ENCODE measurements at regions not wholly inside any gene's neighbourhood (a gene's known extent, or its start where the extent isn't known, plus 50 kb on each side); places are given as distances from the start of the nearest gene placed in this dataset.

DNA sequence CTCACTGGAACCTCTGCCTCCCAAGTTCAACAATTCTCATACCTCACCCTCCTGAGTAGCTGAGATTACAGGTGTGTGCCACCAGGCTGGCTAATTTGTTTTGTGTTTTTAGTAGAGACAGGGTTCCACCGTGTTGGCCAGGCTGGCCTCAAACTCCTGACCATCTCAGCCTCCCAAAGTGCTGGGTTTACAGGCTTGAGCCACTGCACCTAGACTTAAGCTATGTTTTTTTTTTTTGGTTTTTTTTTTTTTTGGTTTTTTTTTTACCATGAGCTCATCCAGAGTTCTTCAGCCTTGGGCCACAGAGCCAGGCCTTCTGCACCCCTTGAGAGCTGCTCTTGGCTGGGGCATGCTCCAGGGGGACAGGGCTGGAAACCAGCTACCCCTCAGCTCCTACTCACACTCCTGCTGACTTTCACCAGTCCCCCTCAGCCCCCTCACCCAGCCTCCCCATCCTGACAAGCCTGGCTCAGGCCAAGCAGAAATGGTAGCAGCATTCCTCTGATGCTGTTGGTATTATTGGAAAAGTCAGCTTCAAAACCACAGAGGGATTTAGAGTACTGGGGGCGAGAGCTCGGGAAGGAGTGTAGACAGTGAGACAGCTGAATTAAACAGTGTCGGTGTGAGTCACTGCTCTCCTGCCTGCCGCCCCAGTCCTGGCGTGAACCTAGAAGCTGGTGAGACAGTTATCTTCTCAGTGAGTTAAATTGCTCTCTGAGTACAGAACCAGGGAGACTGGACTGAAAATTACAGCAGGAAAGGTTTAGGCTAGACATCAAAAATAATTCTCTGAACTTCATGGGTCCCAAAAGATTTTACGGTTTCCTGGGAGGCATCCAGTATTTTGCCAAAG lies 63.7 kb downstream of the NAV1 start:
- Histone ChIP-seq H3K27ac (ENCODE audit: low read depth, low read length) (no peak overlapping the region), H3K27me3 (ENCODE audit: control insufficient read depth, insufficient read depth, low read length, poor library complexity, severe bottlenecking) (no peaks in the 10 kb centered on the region), H3K4me1 (ENCODE audit: control insufficient read depth, insufficient read depth, low read length) (no peaks in the 10 kb centered on the region), H3K4me3 (ENCODE audit: low read length) (no peak overlapping the region), H3K9ac (ENCODE audit: extremely low read depth, low read length, poor library complexity, severe bottlenecking) (no peak overlapping the region), H3K9me3 (ENCODE audit: control insufficient read depth, low read length) (no peaks in the 10 kb centered on the region), H3K36me3 (ENCODE audit: control insufficient read depth, insufficient read depth, low read length) (no peaks in the 10 kb centered on the region)
- Mint-ChIP-seq H3K4me1 (no peaks in the 10 kb centered on the region), H3K4me3 (no peak overlapping the region), H3K27ac (no peak overlapping the region), H3K27me3 (ENCODE audit: insufficient read depth) (no peaks in the 10 kb centered on the region), H3K36me3 (ENCODE audit: low read depth) (no peaks in the 10 kb centered on the region), H3K9me3 (no peaks in the 10 kb centered on the region)
- DNase-seq: no peak
- 70 to 77% methylated on average over 6 to 7 of the region's 7 CpGs for WGBS, 2 experiments (ENCODE audit: insufficient coverage in 1 of 2, insufficient read length in 1 of 2)
- TF ChIP-seq, protein P1, sequence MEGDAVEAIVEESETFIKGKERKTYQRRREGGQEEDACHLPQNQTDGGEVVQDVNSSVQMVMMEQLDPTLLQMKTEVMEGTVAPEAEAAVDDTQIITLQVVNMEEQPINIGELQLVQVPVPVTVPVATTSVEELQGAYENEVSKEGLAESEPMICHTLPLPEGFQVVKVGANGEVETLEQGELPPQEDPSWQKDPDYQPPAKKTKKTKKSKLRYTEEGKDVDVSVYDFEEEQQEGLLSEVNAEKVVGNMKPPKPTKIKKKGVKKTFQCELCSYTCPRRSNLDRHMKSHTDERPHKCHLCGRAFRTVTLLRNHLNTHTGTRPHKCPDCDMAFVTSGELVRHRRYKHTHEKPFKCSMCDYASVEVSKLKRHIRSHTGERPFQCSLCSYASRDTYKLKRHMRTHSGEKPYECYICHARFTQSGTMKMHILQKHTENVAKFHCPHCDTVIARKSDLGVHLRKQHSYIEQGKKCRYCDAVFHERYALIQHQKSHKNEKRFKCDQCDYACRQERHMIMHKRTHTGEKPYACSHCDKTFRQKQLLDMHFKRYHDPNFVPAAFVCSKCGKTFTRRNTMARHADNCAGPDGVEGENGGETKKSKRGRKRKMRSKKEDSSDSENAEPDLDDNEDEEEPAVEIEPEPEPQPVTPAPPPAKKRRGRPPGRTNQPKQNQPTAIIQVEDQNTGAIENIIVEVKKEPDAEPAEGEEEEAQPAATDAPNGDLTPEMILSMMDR (conservative IDR thresholded peaks at IDR 0.05): no peak

DNA sequence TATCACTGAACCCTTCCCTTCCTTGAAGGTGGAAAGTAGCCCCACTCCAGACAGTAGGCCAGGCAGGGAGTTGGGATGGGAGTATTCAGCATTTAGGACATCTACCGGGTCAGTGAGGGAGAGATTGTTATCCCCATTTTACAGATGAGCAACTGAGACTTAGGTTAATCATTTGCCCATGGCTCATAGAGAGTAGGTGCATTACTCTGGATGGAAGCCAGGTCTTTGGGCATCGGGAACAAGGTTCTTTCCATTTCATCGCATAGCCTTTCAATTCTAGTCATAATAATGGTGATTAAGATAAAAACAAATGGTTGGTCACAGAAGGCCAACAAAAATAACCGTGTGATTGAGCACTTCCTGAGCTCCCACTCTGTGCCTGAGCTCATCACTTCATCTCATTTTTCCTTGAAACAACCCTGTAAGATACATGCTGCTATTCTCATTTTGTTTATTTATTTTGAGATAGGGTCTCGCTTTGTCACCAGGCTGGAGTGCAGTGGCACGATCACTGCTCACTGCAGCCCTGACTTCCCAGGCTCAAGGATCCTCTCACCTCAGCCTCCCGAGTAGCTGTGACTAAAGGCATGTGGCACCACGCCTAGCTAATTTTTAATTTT lies 64.8 kb downstream of the NAV1 start:
- Histone ChIP-seq H3K9me3 (ENCODE audit: control insufficient read depth, low read length) (no peaks in the 10 kb centered on the region), H3K36me3 (ENCODE audit: control insufficient read depth, insufficient read depth, low read length) (no peaks in the 10 kb centered on the region), H3K27me3 (ENCODE audit: control insufficient read depth, insufficient read depth, low read length, poor library complexity, severe bottlenecking) (no peaks in the 10 kb centered on the region), H3K4me3 (ENCODE audit: low read length) (no peak overlapping the region), H3K9ac (ENCODE audit: extremely low read depth, low read length, poor library complexity, severe bottlenecking) (no peak overlapping the region), H3K27ac (ENCODE audit: low read depth, low read length) (no peak overlapping the region), H3K4me1 (ENCODE audit: control insufficient read depth, insufficient read depth, low read length) (no peaks in the 10 kb centered on the region)
- TF ChIP-seq, protein P1 (conservative IDR thresholded peaks at IDR 0.05): no peak
- Mint-ChIP-seq H3K9me3 (no peaks in the 10 kb centered on the region), H3K4me1 (no peaks in the 10 kb centered on the region), H3K27ac (no peak overlapping the region), H3K27me3 (ENCODE audit: insufficient read depth) (no peaks in the 10 kb centered on the region), H3K36me3 (ENCODE audit: low read depth) (no peaks in the 10 kb centered on the region), H3K4me3 (no peak overlapping the region)
- DNase-seq: no peak
- 94% methylated on average over 5 to 8 of the region's 8 CpGs for WGBS, 2 experiments (ENCODE audit: insufficient coverage in 1 of 2, insufficient read length in 1 of 2)

DNA sequence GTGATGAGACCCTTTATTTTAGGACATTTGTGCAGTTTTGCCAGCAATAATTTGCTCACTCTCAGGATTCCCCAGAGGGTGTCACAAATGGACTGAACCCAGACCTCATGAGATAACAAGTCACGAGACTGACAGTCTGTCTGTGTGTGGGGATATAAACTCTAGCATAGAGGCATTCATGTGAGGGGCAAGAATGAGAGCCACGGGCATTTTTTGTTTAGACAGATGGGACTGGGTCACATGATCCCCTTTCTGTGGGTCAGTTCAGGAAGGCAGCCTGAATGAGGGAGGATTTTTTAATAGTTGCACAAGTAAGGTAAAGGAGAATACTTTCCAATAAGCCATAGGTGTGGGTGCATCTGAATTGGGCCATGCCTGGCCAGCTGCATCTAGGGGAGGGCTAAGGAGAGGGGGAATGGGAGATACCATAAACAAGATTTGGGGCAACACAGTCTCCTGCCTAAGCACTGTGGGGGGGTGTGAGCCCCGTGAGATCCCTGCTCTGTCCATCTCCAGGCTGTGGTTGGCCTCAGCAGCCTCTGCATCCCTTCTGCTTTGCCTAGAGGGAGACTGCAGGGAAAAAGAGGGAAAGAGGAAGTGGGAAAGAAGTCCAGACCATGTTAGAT lies 66.6 kb downstream of the NAV1 start:
- H3K4me3 ChIP-seq (ENCODE audit: low read length): no peak overlapping the region
- H3K4me1 ChIP-seq (ENCODE audit: control insufficient read depth, insufficient read depth, low read length): no peaks in the 10 kb centered on the region
- Mint-ChIP-seq H3K27ac (no peak overlapping the region), H3K4me3 (no peak overlapping the region), H3K27me3 (ENCODE audit: insufficient read depth) (peaks cover 2% of the 10 kb centered on the region), H3K36me3 (ENCODE audit: low read depth) (no peaks in the 10 kb centered on the region), H3K4me1 (no peaks in the 10 kb centered on the region), H3K9me3 (no peaks in the 10 kb centered on the region)
- DNase-seq: no peak
- no peaks in the 10 kb centered on the region for H3K9me3 ChIP-seq (ENCODE audit: control insufficient read depth, low read length)
- H3K9ac ChIP-seq (ENCODE audit: extremely low read depth, low read length, poor library complexity, severe bottlenecking): no peak overlapping the region
- no peak overlapping the region for H3K27ac ChIP-seq (ENCODE audit: low read depth, low read length)
- no peaks in the 10 kb centered on the region for H3K36me3 ChIP-seq (ENCODE audit: control insufficient read depth, insufficient read depth, low read length)
- H3K27me3 ChIP-seq (ENCODE audit: control insufficient read depth, insufficient read depth, low read length, poor library complexity, severe bottlenecking): no peaks in the 10 kb centered on the region
- TF ChIP-seq, protein P1 (conservative IDR thresholded peaks at IDR 0.05): no peak
- WGBS, 2 experiments (ENCODE audit: insufficient coverage in 1 of 2, insufficient read length in 1 of 2): 78% methylated on average over 2 to 3 of the region's 3 CpGs
